GM18498 (cell line): ENCODE measurements at regions not wholly inside any gene's neighbourhood (a gene's known extent, or its start where the extent isn't known, plus 50 kb on each side); places are given as distances from the start of the nearest gene placed in this dataset.
"Not testable (repeated sequence)": the region's sequence is repeated elsewhere in the genome, so short reads cannot be mapped to it uniquely, and the experiment has no call there.

Experiments used
- ATAC-seq: cut with Tn5 transposase; IDR thresholded peaks from one replicate; pipeline ENCODE4 v1.9.1; 2021; ENCODE audit warnings: mild to moderate bottlenecking, moderate library complexity; ENCODE audit not compliant: unreplicated experiment

GRCh38 chr20:7741866-7742265 is 198.4 kb downstream of the HAO1 start:
- ATAC-seq: no peak

- no peak for ATAC-seq
These were observed 197.8 kb downstream of the HAO1 start for GRCh38 chr20:7742479-7742878.

GRCh38 chr20:7744411-7744810 is 195.8 kb downstream of the HAO1 start:
- no peak for ATAC-seq

GRCh38 chr20:7748624-7749023 is 191.6 kb downstream of the HAO1 start:
- ATAC-seq: no peak

- ATAC-seq: no peak
These were observed 186.2 kb downstream of the HAO1 start for GRCh38 chr20:7754102-7754501.

- ATAC-seq: no peak
These were observed 181.9 kb downstream of the HAO1 start for GRCh38 chr20:7758406-7758805.

- ATAC-seq: no peak
These were observed 179.8 kb downstream of the HAO1 start for GRCh38 chr20:7760247-7761031.

- peak; percentile 92 for ATAC-seq
These were observed 175.0 kb downstream of the HAO1 start for GRCh38 chr20:7765221-7765620.

- no peak for ATAC-seq
These were observed 170.2 kb downstream of the HAO1 start for GRCh38 chr20:7770046-7770445.

- ATAC-seq: peak; percentile 97
These were observed 169.7 kb downstream of the HAO1 start for GRCh38 chr20:7770578-7770977.

GRCh38 chr20:7772371-7772770 is 167.9 kb downstream of the HAO1 start:
- no peak for ATAC-seq

- ATAC-seq: no peak
These were observed 166.7 kb downstream of the HAO1 start for GRCh38 chr20:7773511-7773910.

- no peak for ATAC-seq
These were observed 165.2 kb downstream of the HAO1 start for GRCh38 chr20:7775072-7775471.

- ATAC-seq: no peak
These were observed 164.1 kb downstream of the HAO1 start for GRCh38 chr20:7776148-7776547.

GRCh38 chr20:7790189-7790588 is 150.1 kb downstream of the HAO1 start:
- no peak for ATAC-seq

- no peak for ATAC-seq
These were observed 147.9 kb downstream of the HAO1 start for GRCh38 chr20:7792150-7792869.

GRCh38 chr20:7798176-7798575 is 142.1 kb downstream of the HAO1 start:
- ATAC-seq: no peak

GRCh38 chr20:7799862-7800261 is 140.4 kb downstream of the HAO1 start:
- ATAC-seq: no peak

- ATAC-seq: not testable (repeated sequence)
These were observed 136.7 kb downstream of the HAO1 start for GRCh38 chr20:7803411-7804151.

- no peak for ATAC-seq
These were observed 133.4 kb downstream of the HAO1 start for GRCh38 chr20:7806831-7807230.

- ATAC-seq: no peak
These were observed 123.0 kb downstream of the HAO1 start for GRCh38 chr20:7817286-7817685.

- no peak for ATAC-seq
These were observed 121.8 kb downstream of the HAO1 start for GRCh38 chr20:7818477-7818876.
